Bronchial epithelial cell (primary cell): ENCODE measurements at regions not wholly inside any gene's neighbourhood (a gene's known extent, or its start where the extent isn't known, plus 50 kb on each side); places are given as distances from the start of the nearest gene placed in this dataset.

Experiments used
- DNase-seq: peaks from one replicate; pipeline ENCODE4 v3.0.0-alpha.2; 2010; ENCODE audit warnings: low read depth
- FAIRE-seq: peaks from 2 replicates; lab custom pipeline; 2011; peaks lifted over from hg19 to GRCh38; lab: Jason Lieb, UNC
- H3K27me3 ChIP-seq: 2 replicates; pipeline ENCODE4 v1.5.1; 2011; ENCODE audit warnings: low read length; ENCODE audit not compliant: control insufficient read depth, insufficient read depth
- H3K36me3 ChIP-seq: 2 replicates; pipeline ENCODE4 v1.5.1; 2011; ENCODE audit warnings: low read length; ENCODE audit not compliant: control insufficient read depth, insufficient read depth
- H3K4me3 ChIP-seq: 2 replicates; pipeline ENCODE4 v1.5.1; 2011; ENCODE audit warnings: mild to moderate bottlenecking, low read depth, low read length, control low read depth
- CTCF ChIP-seq: IDR thresholded peaks from 2 replicates; pipeline ENCODE4 v1.5.1; 2011; ENCODE audit warnings: mild to moderate bottlenecking, moderate library complexity, low read length, control low read depth, inconsistent platforms; ENCODE audit not compliant: insufficient read depth, severe bottlenecking

- DNase-seq: peak; percentile 42
These were observed 300.5 kb upstream of the ALCAM start for GRCh38 chr3:105065895-105066839.

GRCh38 chr3:105067361-105067760 is 299.3 kb upstream of the ALCAM start:
- DNase-seq (peak; percentile 84), FAIRE-seq (no peak)
- H3K36me3 ChIP-seq: no peaks in the 10 kb centered on the region
- no peaks in the 10 kb centered on the region for H3K27me3 ChIP-seq
- TF ChIP-seq CTCF: no peak
- no peak overlapping the region for H3K4me3 ChIP-seq

More at GRCh38 chr3:105065895-105066839, 300.5 kb upstream of the ALCAM start:
- Histone ChIP-seq H3K36me3 (no peaks in the 10 kb centered on the region), H3K27me3 (no peaks in the 10 kb centered on the region), H3K4me3 (no peak overlapping the region)
- no peak for TF ChIP-seq CTCF
- peak; percentile 86 for FAIRE-seq

- no peaks in the 10 kb centered on the region for H3K36me3 ChIP-seq
- no peak for DNase-seq
- FAIRE-seq: no peak
These were observed 289.5 kb upstream of the ALCAM start for GRCh38 chr3:105077060-105077822.

GRCh38 chr3:105083945-105084344 is 282.8 kb upstream of the ALCAM start:
- no peak for TF ChIP-seq CTCF
- no peaks in the 10 kb centered on the region for H3K27me3 ChIP-seq
- no peak overlapping the region for H3K4me3 ChIP-seq
- no peak for FAIRE-seq
- no peaks in the 10 kb centered on the region for H3K36me3 ChIP-seq
- no peak for DNase-seq

More at GRCh38 chr3:105077060-105077822, 289.5 kb upstream of the ALCAM start:
- Histone ChIP-seq H3K4me3 (no peak overlapping the region), H3K27me3 (no peaks in the 10 kb centered on the region)
- TF ChIP-seq CTCF: no peak

- DNase-seq: no peak
These were observed 281.2 kb upstream of the ALCAM start for GRCh38 chr3:105085506-105085905.

More at GRCh38 chr3:105085506-105085905, 281.2 kb upstream of the ALCAM start:
- no peaks in the 10 kb centered on the region for H3K36me3 ChIP-seq
- no peaks in the 10 kb centered on the region for H3K27me3 ChIP-seq
- FAIRE-seq: no peak
- TF ChIP-seq CTCF: no peak
- no peak overlapping the region for H3K4me3 ChIP-seq
